ENCODE measurements at regions not wholly inside any gene's neighbourhood (a gene's known extent, or its start where the extent isn't known, plus 50 kb on each side); places are given as distances from the start of the nearest gene placed in this dataset.
A peak's percentile ranks its signal among the peaks of the same experiment; 100 is the strongest.

DNA sequence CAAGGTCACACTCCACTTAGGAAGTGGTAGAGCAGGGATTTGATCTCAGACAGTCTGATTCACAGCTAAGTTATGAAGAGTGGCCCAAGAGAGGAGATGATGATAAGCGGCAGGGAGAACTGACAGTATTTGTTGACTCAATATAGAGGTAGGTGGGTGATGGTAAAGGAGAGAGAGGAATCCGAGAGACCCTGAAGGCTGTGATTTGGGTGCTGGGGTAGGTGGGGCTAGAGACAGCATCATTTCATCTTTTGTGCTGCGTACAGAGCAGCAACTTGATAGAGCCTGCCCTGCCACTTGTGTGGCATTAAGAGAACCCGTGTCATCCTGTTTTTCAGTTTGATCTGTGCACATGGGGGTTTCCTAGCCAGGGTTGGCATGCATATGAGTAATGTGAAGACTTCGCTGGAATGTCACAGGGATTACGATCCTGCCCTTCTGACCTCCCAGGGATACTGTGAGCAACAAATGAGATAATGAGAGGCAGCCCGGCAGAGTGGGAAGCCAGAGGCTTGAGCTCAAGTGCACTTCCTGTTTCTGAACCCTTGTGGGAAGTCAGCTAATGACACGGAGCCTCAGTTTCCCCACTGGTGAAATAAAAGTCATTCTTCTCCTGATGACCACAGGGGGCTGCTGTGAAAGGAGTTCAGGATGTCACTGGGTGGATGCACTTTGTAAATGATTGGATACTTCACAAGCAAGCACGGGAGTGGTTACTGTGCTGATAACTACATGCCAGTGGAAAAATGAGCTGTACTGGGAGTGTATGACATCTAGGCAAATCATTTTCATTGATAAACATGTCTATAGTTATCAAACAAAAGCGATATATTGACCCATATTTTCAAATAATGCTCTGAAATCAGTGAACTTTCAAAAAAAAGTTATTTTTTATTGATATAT lies 59.5 kb upstream of the IGF1 start:
- no peak for DNase-seq

GRCh38 chr12:102535306-102535705 lies 54.9 kb upstream of the IGF1 start:
- no peak for DNase-seq

DNA sequence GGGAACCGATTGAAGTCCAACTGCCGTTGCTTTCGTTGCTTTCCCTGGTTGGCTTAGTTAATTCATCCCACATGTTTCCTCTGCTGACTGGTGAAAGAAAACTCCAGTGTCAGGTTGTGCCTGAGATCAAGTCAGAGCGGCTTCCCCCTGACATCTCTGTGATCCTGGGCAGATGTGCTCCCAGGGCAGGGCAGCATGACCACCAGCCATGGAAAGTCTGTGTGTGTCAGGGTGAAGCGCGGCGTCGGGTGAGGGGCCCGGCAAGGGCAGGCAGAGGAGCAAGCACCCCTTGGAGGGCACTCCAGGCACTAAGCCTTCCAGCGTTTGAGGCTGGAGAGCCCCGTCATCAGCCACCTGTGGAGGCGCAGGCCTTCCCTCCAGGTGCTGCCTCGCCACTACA lies 54.5 kb upstream of the IGF1 start:
- DNase-seq = peak in 1 of 58 donors; percentile 0

- no peak for DNase-seq
Measured at GRCh38 chr12:102533483-102534215, 53.3 kb upstream of the IGF1 start.

Measured in anterior cingulate cortex (tissue), 58 donors.